SU-DHL-6 (cell line): ENCODE measurements at regions not wholly inside any gene's neighbourhood (a gene's known extent, or its start where the extent isn't known, plus 50 kb on each side); places are given as distances from the start of the nearest gene placed in this dataset.

ENCODE experiments used
- H2AFZ ChIP-seq: fragments of 200-600 bp; sonication (generic); 2 replicates; pipeline ENCODE4 v1.6.1; 2014; ENCODE audit warnings: low read depth, mild to moderate bottlenecking, moderate library complexity, mixed read lengths, antibody characterized with exemption, low read length; ENCODE audit not compliant: severe bottlenecking
- H3F3A ChIP-seq: fragments of 200-600 bp; shearing (Covaris generic); 2 replicates; pipeline ENCODE4 v1.6.0; 2016; ENCODE audit warnings: antibody characterized with exemption, mild to moderate bottlenecking; ENCODE audit not compliant: insufficient read depth
- H3K27ac ChIP-seq: fragments of 200-600 bp; sonication (generic); 2 replicates; pipeline ENCODE4 v1.5.1; 2016; ENCODE audit warnings: low read depth, mild to moderate bottlenecking, low read length, moderate library complexity, mixed read lengths
- H3K27me3 ChIP-seq: fragments of 200-600 bp; sonication (generic), shearing (Covaris generic); 2 replicates; pipeline ENCODE4 v1.6.0; 2014; ENCODE audit warnings: mild to moderate bottlenecking, low read length
- H3K36me3 ChIP-seq: fragments of 200-600 bp; sonication (generic); 2 replicates; pipeline ENCODE4 v1.6.1; 2014; ENCODE audit warnings: mild to moderate bottlenecking, low read length, mixed read lengths
- H3K4me2 ChIP-seq: fragments of 300-600, 200-600 bp; shearing (Covaris generic), sonication (generic); 2 replicates; pipeline ENCODE4 v1.6.0; 2014; ENCODE audit warnings: low read length, low read depth, mild to moderate bottlenecking; ENCODE audit not compliant: poor library complexity, severe bottlenecking
- H3K4me3 ChIP-seq: fragments of 200-600 bp; sonication (generic); 2 replicates; pipeline ENCODE4 v1.5.1; 2014; ENCODE audit warnings: antibody characterized with exemption, low read length, mild to moderate bottlenecking, mixed read lengths; ENCODE audit not compliant: insufficient read depth, poor library complexity, severe bottlenecking
- H3K79me2 ChIP-seq: fragments of 200-600 bp; sonication (generic); 2 replicates; pipeline ENCODE4 v1.6.1; 2014; ENCODE audit warnings: mild to moderate bottlenecking, low read length, moderate library complexity; ENCODE audit not compliant: insufficient read depth
- H3K9ac ChIP-seq: fragments of 200-600 bp; sonication (generic); 2 replicates; pipeline ENCODE4 v1.7.0; 2014; ENCODE audit warnings: mild to moderate bottlenecking, low read length
- H3K9me2 ChIP-seq: fragments of 200-600 bp; sonication (generic); replicated peaks from 2 replicates; pipeline ENCODE4 v1.6.1; 2014; ENCODE audit warnings: low read length; ENCODE audit not compliant: insufficient read depth
- H3K9me3 ChIP-seq: fragments of 200-600 bp; sonication (generic); 2 replicates; pipeline ENCODE4 v1.6.1; 2014; ENCODE audit warnings: low read length, mixed read lengths; ENCODE audit not compliant: insufficient read depth
- H4K20me1 ChIP-seq: fragments of 200-600 bp; sonication (generic); 2 replicates; pipeline ENCODE4 v1.6.1; 2014; ENCODE audit warnings: low read depth, mild to moderate bottlenecking, antibody characterized with exemption, low read length, moderate library complexity, mixed read lengths
- EZH2phosphoT487 ChIP-seq: fragments of 200-600 bp; sonication (generic), shearing (Covaris generic); conservative IDR thresholded peaks from 2 replicates; pipeline ENCODE4 v1.6.1; 2018; ENCODE audit warnings: mild to moderate bottlenecking, antibody characterized with exemption, low read length, moderate library complexity, mixed read lengths
- TF ChIP-seq, protein P1 (sequence below): fragments of 200-600 bp; sonication (generic); IDR thresholded peaks from one replicate; pipeline ENCODE4 v1.5.1; 2017; ENCODE audit warnings: antibody characterized with exemption, mild to moderate bottlenecking, low read length, moderate library complexity; ENCODE audit not compliant: insufficient read depth, poor library complexity, severe bottlenecking

DNA sequence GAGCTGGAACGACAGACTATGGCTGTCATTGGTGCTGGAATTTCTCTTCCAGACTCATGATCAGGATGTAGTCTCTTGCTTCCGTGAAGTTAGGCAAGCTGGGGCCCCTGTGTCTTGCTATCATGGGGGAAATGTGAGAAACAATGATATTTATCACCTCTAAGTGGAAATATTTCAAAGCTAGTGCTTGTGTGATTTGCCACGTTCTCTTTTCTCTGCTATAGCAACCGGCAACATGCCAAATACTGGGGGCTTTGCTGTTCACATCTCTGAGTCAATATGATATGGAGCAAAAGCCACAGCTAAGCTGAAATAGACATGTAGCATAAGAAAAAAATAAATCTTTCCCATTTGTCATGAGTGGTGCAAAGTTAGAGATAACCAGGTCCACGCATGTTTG lies 668.2 kb upstream of the IGFBP3 start:
- H3K9me2 ChIP-seq = no peaks in the 10 kb centered on the region

DNA sequence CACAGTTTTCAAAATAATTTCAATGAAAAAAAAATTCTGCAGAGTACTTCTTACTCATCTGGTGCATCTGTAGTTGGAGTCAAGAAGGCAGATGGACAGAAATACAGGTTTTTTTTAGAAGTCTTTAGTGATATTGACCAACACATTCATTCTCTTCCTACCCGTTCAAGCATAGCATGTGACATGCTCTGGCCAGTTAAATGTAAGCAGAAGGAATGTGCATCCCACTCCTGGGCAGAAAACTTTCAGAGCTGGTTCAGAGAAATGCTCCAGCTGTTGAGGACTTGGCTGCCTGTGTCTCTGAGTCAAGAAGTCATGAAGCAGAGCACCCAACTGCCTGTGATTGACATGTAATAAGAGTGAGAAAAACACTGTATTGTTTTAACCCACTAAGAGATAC lies 665.3 kb upstream of the IGFBP3 start:
- Histone ChIP-seq H3K27me3 (no peaks in the 10 kb centered on the region), H3F3A (no peaks in the 10 kb centered on the region), H3K9me3 (no peaks in the 10 kb centered on the region), H3K27ac (no peak overlapping the region), H3K4me3 (no peak overlapping the region), H4K20me1 (no peaks in the 10 kb centered on the region), H3K9me2 (no peaks in the 10 kb centered on the region), H3K4me2 (no peak overlapping the region), H3K9ac (no peak overlapping the region), H3K79me2 (no peaks in the 10 kb centered on the region), H2AFZ (no peak overlapping the region), H3K36me3 (no peaks in the 10 kb centered on the region)
- TF ChIP-seq, protein P1, sequence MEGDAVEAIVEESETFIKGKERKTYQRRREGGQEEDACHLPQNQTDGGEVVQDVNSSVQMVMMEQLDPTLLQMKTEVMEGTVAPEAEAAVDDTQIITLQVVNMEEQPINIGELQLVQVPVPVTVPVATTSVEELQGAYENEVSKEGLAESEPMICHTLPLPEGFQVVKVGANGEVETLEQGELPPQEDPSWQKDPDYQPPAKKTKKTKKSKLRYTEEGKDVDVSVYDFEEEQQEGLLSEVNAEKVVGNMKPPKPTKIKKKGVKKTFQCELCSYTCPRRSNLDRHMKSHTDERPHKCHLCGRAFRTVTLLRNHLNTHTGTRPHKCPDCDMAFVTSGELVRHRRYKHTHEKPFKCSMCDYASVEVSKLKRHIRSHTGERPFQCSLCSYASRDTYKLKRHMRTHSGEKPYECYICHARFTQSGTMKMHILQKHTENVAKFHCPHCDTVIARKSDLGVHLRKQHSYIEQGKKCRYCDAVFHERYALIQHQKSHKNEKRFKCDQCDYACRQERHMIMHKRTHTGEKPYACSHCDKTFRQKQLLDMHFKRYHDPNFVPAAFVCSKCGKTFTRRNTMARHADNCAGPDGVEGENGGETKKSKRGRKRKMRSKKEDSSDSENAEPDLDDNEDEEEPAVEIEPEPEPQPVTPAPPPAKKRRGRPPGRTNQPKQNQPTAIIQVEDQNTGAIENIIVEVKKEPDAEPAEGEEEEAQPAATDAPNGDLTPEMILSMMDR = no peak
- TF ChIP-seq EZH2phosphoT487 = no peak

More for the DNA sequence above, 668.2 kb upstream of the IGFBP3 start:
- H3K79me2 ChIP-seq = no peaks in the 10 kb centered on the region
- H3K27me3 ChIP-seq = no peaks in the 10 kb centered on the region
- H3K27ac ChIP-seq = no peak overlapping the region
- no peaks in the 10 kb centered on the region for H4K20me1 ChIP-seq
- no peaks in the 10 kb centered on the region for H3K36me3 ChIP-seq
- no peak overlapping the region for H3K4me3 ChIP-seq
- no peaks in the 10 kb centered on the region for H3K9me3 ChIP-seq
- no peak overlapping the region for H2AFZ ChIP-seq
- H3K4me2 ChIP-seq = no peak overlapping the region
- H3F3A ChIP-seq = no peaks in the 10 kb centered on the region
- no peak for TF ChIP-seq EZH2phosphoT487
- TF ChIP-seq, protein P1 = no peak
- no peak overlapping the region for H3K9ac ChIP-seq

DNA sequence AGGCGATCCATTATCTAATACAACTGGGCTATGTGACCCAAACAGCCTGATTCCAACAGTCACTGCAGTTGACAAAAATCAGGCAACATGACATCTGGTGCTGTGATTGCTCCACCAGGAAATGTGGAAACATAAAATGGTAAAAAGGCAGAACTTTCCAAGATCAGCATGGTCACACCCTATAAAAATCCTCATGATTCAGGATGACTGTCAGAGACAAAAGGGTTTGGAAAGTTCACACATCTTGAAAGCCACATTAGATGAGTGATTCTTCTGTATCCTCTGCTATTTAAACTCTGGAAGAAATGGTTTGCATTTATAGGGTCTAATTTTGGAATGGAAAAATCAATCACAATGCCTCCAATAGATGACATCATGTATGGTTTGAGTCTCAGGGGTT lies 662.6 kb upstream of the IGFBP3 start:
- no peak overlapping the region for H3K4me3 ChIP-seq
- no peaks in the 10 kb centered on the region for H3K9me3 ChIP-seq
- no peaks in the 10 kb centered on the region for H3K79me2 ChIP-seq
- H3K9me2 ChIP-seq = no peaks in the 10 kb centered on the region
- no peak overlapping the region for H3K9ac ChIP-seq
- no peaks in the 10 kb centered on the region for H3K36me3 ChIP-seq
- H2AFZ ChIP-seq = no peak overlapping the region
- no peaks in the 10 kb centered on the region for H3K27me3 ChIP-seq
- no peak overlapping the region for H3K4me2 ChIP-seq
- H3K27ac ChIP-seq = no peak overlapping the region
- TF ChIP-seq, protein P1 = no peak
- no peak for TF ChIP-seq EZH2phosphoT487
- no peaks in the 10 kb centered on the region for H4K20me1 ChIP-seq
- no peaks in the 10 kb centered on the region for H3F3A ChIP-seq

DNA sequence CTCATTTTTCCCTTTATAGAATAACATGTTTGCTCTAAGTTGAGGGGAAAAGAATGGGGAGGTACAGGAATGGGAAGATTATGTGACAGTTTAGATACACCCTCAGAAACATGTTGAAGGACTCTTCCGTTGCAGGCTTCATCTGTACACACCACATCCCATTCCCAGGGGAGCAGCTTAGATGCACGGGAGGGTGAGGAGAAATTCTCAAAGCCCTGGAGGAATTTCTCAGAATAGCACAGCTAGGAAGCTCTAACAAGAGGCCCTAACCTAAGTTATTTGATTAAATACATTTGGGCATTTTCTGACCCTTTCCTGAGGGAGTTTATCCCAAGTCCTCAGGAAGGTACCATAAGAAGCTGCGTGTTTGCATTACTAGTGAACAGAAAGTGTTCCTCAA lies 660.2 kb upstream of the IGFBP3 start:
- Histone ChIP-seq H3K9me3 (no peaks in the 10 kb centered on the region), H3K79me2 (no peaks in the 10 kb centered on the region), H3K27me3 (no peaks in the 10 kb centered on the region), H3K4me3 (no peak overlapping the region), H3F3A (no peaks in the 10 kb centered on the region), H3K4me2 (no peak overlapping the region), H3K9ac (no peak overlapping the region), H3K36me3 (no peaks in the 10 kb centered on the region), H4K20me1 (no peaks in the 10 kb centered on the region), H3K9me2 (no peaks in the 10 kb centered on the region), H2AFZ (no peak overlapping the region), H3K27ac (no peak overlapping the region)
- no peak for TF ChIP-seq EZH2phosphoT487
- TF ChIP-seq, protein P1 = no peak
